K562 (cell line): ENCODE measurements at regions not wholly inside any gene's neighbourhood (a gene's known extent, or its start where the extent isn't known, plus 50 kb on each side); places are given as distances from the start of the nearest gene placed in this dataset.
A peak's percentile ranks its signal among the peaks of the same experiment; 100 is the strongest.

ENCODE experiments used
- ATAC-seq: fragments of 200-7000 bp; cut with Tn5 transposase; 3 replicates; pipeline ENCODE4 v1.9.1; 2020; ENCODE audit warnings: moderate library complexity
- BruUV-seq: library from RNA; stranded (reverse); fragments of 400-500 nt; replicated peaks from 2 replicates; lab custom pipeline; 2021; lab: Mats Ljungman, UMichigan
- CTCF ChIA-PET: fragments of 300-600 bp; formaldehyde crosslinking; extraction: SDS; loops from one replicate; lab custom pipeline; 2021; ENCODE audit warnings: low intra/inter-chr PET ratio; lab: Yijun Ruan, JAX
- POLR2A ChIA-PET: fragments of 300-600, 350-650 bp; sonication (Branson Sonifier 250); formaldehyde crosslinking; extraction: SDS; loops from one replicate; lab custom pipeline; 2021; ENCODE audit warnings: antibody characterized with exemption, inconsistent platforms; lab: Yijun Ruan, JAX
- DNase-seq, 4 experiments: peaks; one replicate each; pipeline versions ENCODE4 v3.0.0 to v3.0.0-alpha.2; 2011 to 2018; ENCODE audit warnings: low spot score in 3 of 4, mixed read lengths in 3 of 4; ENCODE audit errors: extremely low read depth in 1 of 4
- FAIRE-seq: peaks from 2 replicates; lab custom pipeline; 2011; peaks lifted over from hg19 to GRCh38; lab: Jason Lieb, UNC
- H2AFZ ChIP-seq: 2 replicates; pipeline ENCODE4 v1.6.0; 2011; ENCODE audit warnings: low read depth, low read length, control low read depth, inconsistent platforms
- H3K27ac ChIP-seq: fragments of 200-600 bp; 3 replicates; pipeline ENCODE4 v1.8.0; 2011; ENCODE audit warnings: low read depth, mild to moderate bottlenecking, control low read depth, inconsistent platforms, low read length, moderate library complexity, mixed read lengths; ENCODE audit errors: extremely low read depth
- H3K27me3 ChIP-seq, 2 experiments: fragments of 300-600 bp in 1 of 2; 2 replicates in 1 of 2; 3 replicates in 1 of 2; pipeline versions ENCODE4 v1.6.0 to v1.8.0; 2011; ENCODE audit warnings: inconsistent platforms in 2 of 2, low read length in 2 of 2, mild to moderate bottlenecking in 1 of 2, mixed read lengths in 1 of 2, moderate library complexity in 1 of 2; ENCODE audit not compliant: control insufficient read depth in 2 of 2, insufficient read depth in 2 of 2
- H3K36me3 ChIP-seq: fragments of 300-600 bp; 3 replicates; pipeline ENCODE4 v1.8.0; 2011; ENCODE audit warnings: mild to moderate bottlenecking, low read length, inconsistent platforms; ENCODE audit not compliant: control insufficient read depth, insufficient read depth
- H3K4me1 ChIP-seq, 2 experiments: fragments of 200-600 bp in 1 of 2; replicated peaks in 1 of 2; 2 replicates in 1 of 2; 3 replicates in 1 of 2; pipeline versions ENCODE4 v1.5.1 to v1.8.0; 2011; ENCODE audit warnings: inconsistent platforms in 2 of 2, low read length in 2 of 2, mild to moderate bottlenecking in 1 of 2, mixed read lengths in 1 of 2, moderate library complexity in 1 of 2; ENCODE audit not compliant: control insufficient read depth in 2 of 2, insufficient read depth in 2 of 2
- H3K4me2 ChIP-seq: 2 replicates; pipeline ENCODE4 v1.6.1; 2011; ENCODE audit warnings: low read length, control low read depth, inconsistent platforms, mixed read lengths; ENCODE audit not compliant: insufficient read depth
- H3K4me3 ChIP-seq: fragments of 200-600 bp; sonication (generic), shearing (Covaris generic); 2 replicates; pipeline ENCODE4 v1.5.1; 2016; ENCODE audit warnings: control low read depth, inconsistent platforms
- H3K79me2 ChIP-seq: fragments of 200-600 bp; 3 replicates; pipeline ENCODE4 v1.8.0; 2011; ENCODE audit warnings: low read length, inconsistent platforms; ENCODE audit not compliant: control insufficient read depth, insufficient read depth
- H3K9ac ChIP-seq, 2 experiments: 2 replicates each; pipeline versions ENCODE4 v1.6.0 to v1.6.1; 2011; ENCODE audit warnings: low read depth in 2 of 2, low read length in 2 of 2, control low read depth in 1 of 2, inconsistent platforms in 1 of 2, mild to moderate bottlenecking in 1 of 2, mixed read lengths in 1 of 2; ENCODE audit not compliant: insufficient read depth in 1 of 2
- H3K9me1 ChIP-seq: one replicate; pipeline ENCODE4 v1.6.0; 2011; ENCODE audit warnings: inconsistent platforms, mild to moderate bottlenecking, low read length, moderate library complexity; ENCODE audit not compliant: control insufficient read depth, insufficient read depth
- H3K9me3 ChIP-seq: replicated peaks from 2 replicates; pipeline ENCODE4 v1.5.1; 2011; ENCODE audit warnings: low read depth, low read length, inconsistent platforms; ENCODE audit not compliant: control insufficient read depth, insufficient read depth
- H4K20me1 ChIP-seq: replicated peaks from 2 replicates; pipeline ENCODE4 v1.6.1; 2011; ENCODE audit warnings: low read length, inconsistent platforms, mixed read lengths; ENCODE audit not compliant: control insufficient read depth, insufficient read depth
- CBX3 ChIP-seq, 2 experiments: IDR thresholded peaks; 1 replicate in 1 of 2; 2 replicates in 1 of 2; pipeline ENCODE4 v1.6.1; 2012; ENCODE audit warnings: inconsistent platforms in 2 of 2, low read length in 2 of 2, borderline replicate concordance in 1 of 2, control low read depth in 1 of 2
- CREM ChIP-seq: IDR thresholded peaks from 2 replicates; pipeline ENCODE4 v1.6.1; 2014; ENCODE audit warnings: antibody characterized with exemption, low read depth
- ESRRB ChIP-seq: fragments of 250-450 bp; sonication (Bioruptor Pico); IDR thresholded peaks from 2 replicates; pipeline ENCODE4 v1.5.0; 2020; ENCODE audit warnings: mild to moderate bottlenecking, moderate library complexity, borderline replicate concordance
- MAFF ChIP-seq: IDR thresholded peaks from 2 replicates; pipeline ENCODE4 v1.6.1; 2012; ENCODE audit warnings: low read length, improper control_type of control experiment
- MAX ChIP-seq: sonication (generic); formaldehyde crosslinking; IDR thresholded peaks from 2 replicates; pipeline ENCODE4 v1.9.0; 2022; ENCODE audit warnings: mild to moderate bottlenecking, missing genetic modification reagents
- MEF2D ChIP-seq: conservative IDR thresholded peaks from 2 replicates; pipeline ENCODE4 v1.6.1; 2016; ENCODE audit warnings: low read depth, missing genetic modification characterization, missing compliant biosample characterization
- NCOA4 ChIP-seq: fragments of 450-650 bp; IDR thresholded peaks from 2 replicates; pipeline ENCODE4 v1.6.1; 2018; ENCODE audit warnings: mild to moderate bottlenecking; ENCODE audit not compliant: partially characterized antibody
- NFATC3 ChIP-seq: fragments of 450-650 bp; IDR thresholded peaks from 2 replicates; pipeline ENCODE4 v1.6.1; 2017; ENCODE audit warnings: mild to moderate bottlenecking
- OTX1 ChIP-seq: fragments of 450-650 bp; formaldehyde crosslinking; IDR thresholded peaks from 2 replicates; pipeline ENCODE4 v1.4.0; 2022; ENCODE audit warnings: mild to moderate bottlenecking
- SMAD3 ChIP-seq: fragments of 450-650 bp; formaldehyde crosslinking; conservative IDR thresholded peaks from 2 replicates; pipeline ENCODE4 v1.4.0; 2020; ENCODE audit warnings: mild to moderate bottlenecking
- STAT5B ChIP-seq: fragments of 250-450 bp; sonication (Bioruptor Pico); IDR thresholded peaks from 2 replicates; pipeline ENCODE4 v1.8.0; 2021; ENCODE audit warnings: mild to moderate bottlenecking, inconsistent platforms
- STAT6 ChIP-seq: sonication (generic); formaldehyde crosslinking; IDR thresholded peaks from 2 replicates; pipeline ENCODE4 v1.8.1; 2023; ENCODE audit warnings: mild to moderate bottlenecking, missing genetic modification reagents
- SUPT5H ChIP-seq: fragments of 450-650 bp; IDR thresholded peaks from 2 replicates; pipeline ENCODE4 v1.6.1; 2016
- TFAP4 ChIP-seq: sonication (generic); formaldehyde crosslinking; IDR thresholded peaks from 2 replicates; pipeline ENCODE4 v1.8.0; 2022; ENCODE audit warnings: missing genetic modification reagents, mild to moderate bottlenecking, moderate library complexity, borderline replicate concordance
- TSHZ1 ChIP-seq: fragments of 250-450 bp; sonication (Bioruptor Pico); IDR thresholded peaks from 2 replicates; pipeline ENCODE4 v1.4.0; 2020; ENCODE audit warnings: mild to moderate bottlenecking, moderate library complexity
- ZNF583 ChIP-seq: fragments of 250-450 bp; sonication (Bioruptor Pico); IDR thresholded peaks from 2 replicates; pipeline ENCODE4 v1.4.0; 2020
- ZNF655 ChIP-seq: fragments of 250-450 bp; sonication (Bioruptor Pico); IDR thresholded peaks from 2 replicates; pipeline ENCODE4 v1.5.0; 2021
- WGBS: fragments of 100-300 bp; shearing (Covaris generic); methylation state at CpG from one replicate; pipeline ENCODE4 v1.1.6; 2016; ENCODE audit warnings: low coverage, mixed read lengths; ENCODE audit not compliant: insufficient coverage; ENCODE audit errors: missing lambda C conversion rate; 5-methylcytosine and 5-hydroxymethylcytosine counted together
- in situ Hi-C: fragments of 300-500 bp; cut with MboI; formaldehyde crosslinking; loops from 4 replicates; pipeline ENCODE4 v1.15.0; 2018; ENCODE audit warnings: inconsistent platforms, mixed read lengths
- intact Hi-C: fragments of 100-400 bp; cut with micrococcal nuclease; formaldehyde crosslinking; loops from 2 replicates; pipeline ENCODE4 v1.14.2; 2022

GRCh38 chr7:42993038-42993437 is 60.9 kb downstream of the MRPL32 start:
- Histone ChIP-seq H4K20me1 (no peaks in the 10 kb centered on the region), H3K79me2 (no peaks in the 10 kb centered on the region), H3K9ac (no peak overlapping the region), H3K27me3 (no peaks in the 10 kb centered on the region), H3K4me3 (no peak overlapping the region), H2AFZ (peak overlapping the region; percentile 18; the same call in 1 of the 2 replicates), H3K4me1 (peaks cover 4 to 9% of the 10 kb centered on the region in 2 experiments), H3K36me3 (no peaks in the 10 kb centered on the region), H3K9me3 (no peaks in the 10 kb centered on the region), H3K27ac (no peak overlapping the region), H3K4me2 (no peak overlapping the region), H3K9me1 (no peaks in the 10 kb centered on the region)
- WGBS = 81% methylated on average over 9 of the region's 9 CpGs
- FAIRE-seq (no peak), ATAC-seq (peak; percentile 26; the same call in 2 of the 3 replicates), DNase-seq (no peak)
- CTCF ChIA-PET = no interaction called here
- BruUV-seq = no TSS peak
- intact Hi-C loops = no loop called here
- in situ Hi-C loops = no loop called here
- POLR2A ChIA-PET = no interaction called here
- TF ChIP-seq MAX (no peak), ZNF655 (no peak), ESRRB (no peak), TSHZ1 (CRISPR knock-in tag) (no peak), STAT6 (CRISPR knock-in tag) (no peak), NCOA4 (no peak), OTX1 (CRISPR knock-in tag) (no peak), CBX3 (IDR thresholded peaks at IDR 0.05; ENCODE audit: borderline replicate concordance in 1 of 2, low read length in 2 of 2) (no peak), CREM (no peak), TFAP4 (no peak), ZNF583 (CRISPR knock-in tag) (no peak), MEF2D (tag) (no peak), MAFF (no peak), NFATC3 (no peak), SMAD3 (CRISPR knock-in tag) (no peak), STAT5B (CRISPR knock-in tag) (no peak), SUPT5H (no peak)
